GM12872 (cell line): ENCODE measurements at regions not wholly inside any gene's neighbourhood (a gene's known extent, or its start where the extent isn't known, plus 50 kb on each side); places are given as distances from the start of the nearest gene placed in this dataset.

Experiments used
- CTCF ChIP-seq: IDR thresholded peaks from 3 replicates; pipeline ENCODE4 v1.5.1; 2011; ENCODE audit warnings: low read depth, mild to moderate bottlenecking, low read length, moderate library complexity; ENCODE audit not compliant: insufficient read depth

GRCh38 chr3:147471741-147472140 lies 62.6 kb downstream of the ZIC1 start:
- TF ChIP-seq CTCF, result no peak

GRCh38 chr3:147472846-147473245 lies 63.7 kb downstream of the ZIC1 start:
- TF ChIP-seq CTCF, result no peak

- TF ChIP-seq CTCF, result no peak
Measured at GRCh38 chr3:147483145-147483544, 74.0 kb downstream of the ZIC1 start.

- TF ChIP-seq CTCF, result no peak
Measured at GRCh38 chr3:147483578-147483977, 74.4 kb downstream of the ZIC1 start.

GRCh38 chr3:147493065-147493464 lies 83.9 kb downstream of the ZIC1 start:
- no peak for TF ChIP-seq CTCF

GRCh38 chr3:147493666-147494065 lies 84.5 kb downstream of the ZIC1 start:
- no peak for TF ChIP-seq CTCF

GRCh38 chr3:147497286-147497685 lies 88.1 kb downstream of the ZIC1 start:
- TF ChIP-seq CTCF, result no peak
